ENCODE measurements at regions not wholly inside any gene's neighbourhood (a gene's known extent, or its start where the extent isn't known, plus 50 kb on each side); places are given as distances from the start of the nearest gene placed in this dataset.

- Histone ChIP-seq H3K9me3 (no peaks in the 10 kb centered on the region), H3K27me3 (no peaks in the 10 kb centered on the region), H3K4me1 (no peaks in the 10 kb centered on the region), H3K4me3 (no peak overlapping the region), H3K36me3 (no peaks in the 10 kb centered on the region), H3K27ac (no peak overlapping the region)
- 33 to 41% methylated on average over 1 of the region's 1 CpG for WGBS, 2 donors
- intact Hi-C loops (cut with DNase I) = no loop called here
- DNase-seq (no peak), FAIRE-seq (no peak), ATAC-seq (no peak)
- no peak for TF ChIP-seq CTCF (IDR thresholded peaks at IDR 0.05)
Observed at GRCh38 chr3:71850654-71851053, 65.7 kb upstream of the PROK2 start.

- H3K4me1 ChIP-seq = no peaks in the 10 kb centered on the region
- ATAC-seq = no peak
- DNase-seq = no peak
- FAIRE-seq = no peak
- intact Hi-C loops (cut with DNase I) = no loop called here
- no peak overlapping the region for H3K4me3 ChIP-seq
- no peak overlapping the region for H3K27ac ChIP-seq
- H3K36me3 ChIP-seq = no peaks in the 10 kb centered on the region
- no peaks in the 10 kb centered on the region for H3K9me3 ChIP-seq
- H3K27me3 ChIP-seq = no peaks in the 10 kb centered on the region
- TF ChIP-seq CTCF (IDR thresholded peaks at IDR 0.05) = no peak
Observed at GRCh38 chr3:71849681-71850080, 64.7 kb upstream of the PROK2 start.

- intact Hi-C loops (cut with DNase I) = no loop called here
- no peaks in the 10 kb centered on the region for H3K27me3 ChIP-seq
- H3K9me3 ChIP-seq = no peaks in the 10 kb centered on the region
- H3K4me3 ChIP-seq = no peak overlapping the region
- FAIRE-seq = no peak
- no peak overlapping the region for H3K27ac ChIP-seq
- TF ChIP-seq CTCF (IDR thresholded peaks at IDR 0.05) = no peak
- no peak for ATAC-seq
- WGBS, 2 donors = 46 to 58% methylated on average over 4 of the region's 4 CpGs
- no peak for DNase-seq
- H3K4me1 ChIP-seq = no peaks in the 10 kb centered on the region
- no peaks in the 10 kb centered on the region for H3K36me3 ChIP-seq
Observed at GRCh38 chr3:71847794-71848193, 62.8 kb upstream of the PROK2 start.

DNA sequence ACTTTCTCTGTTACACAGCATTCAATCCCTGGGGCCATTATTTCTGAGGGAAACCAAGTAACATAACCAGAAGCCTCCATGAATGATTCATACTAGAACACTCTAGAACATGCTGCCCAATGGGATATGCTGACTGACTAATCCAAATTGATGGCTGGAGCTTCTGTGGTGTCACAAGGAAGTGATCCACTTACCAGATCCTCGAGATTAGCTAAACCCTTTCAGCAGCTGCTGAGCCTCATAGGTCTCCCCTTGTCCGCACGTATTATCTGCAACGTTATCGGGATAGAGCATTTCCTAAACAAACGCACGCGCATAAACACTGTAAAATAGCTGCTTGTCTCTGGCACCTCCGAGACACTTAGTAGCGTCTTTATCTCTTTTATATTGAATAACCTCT is 61.2 kb upstream of the PROK2 start:
- Histone ChIP-seq H3K27me3 (no peaks in the 10 kb centered on the region), H3K4me1 (no peaks in the 10 kb centered on the region), H3K9me3 (no peaks in the 10 kb centered on the region), H3K27ac (no peak overlapping the region), H3K4me3 (no peak overlapping the region), H3K36me3 (no peaks in the 10 kb centered on the region)
- FAIRE-seq (no peak), ATAC-seq (no peak), DNase-seq (no peak)
- 77 to 84% methylated on average over 10 of the region's 10 CpGs for WGBS, 2 donors
- intact Hi-C loops (cut with DNase I) = no loop called here
- TF ChIP-seq CTCF (IDR thresholded peaks at IDR 0.05) = no peak

GRCh38 chr3:71843071-71843470 is 58.1 kb upstream of the PROK2 start:
- WGBS, 2 donors = 70 to 74% methylated on average over 6 of the region's 6 CpGs
- Histone ChIP-seq H3K4me1 (no peaks in the 10 kb centered on the region), H3K27me3 (no peaks in the 10 kb centered on the region), H3K36me3 (no peaks in the 10 kb centered on the region), H3K27ac (no peak overlapping the region), H3K4me3 (no peak overlapping the region), H3K9me3 (no peaks in the 10 kb centered on the region)
- TF ChIP-seq CTCF (IDR thresholded peaks at IDR 0.05) = no peak
- no peak for DNase-seq
- intact Hi-C loops (cut with DNase I) = no loop called here
- no peak for FAIRE-seq
- no peak for ATAC-seq
